Osteocyte (in vitro differentiated cells): ENCODE measurements at regions not wholly inside any gene's neighbourhood (a gene's known extent, or its start where the extent isn't known, plus 50 kb on each side); places are given as distances from the start of the nearest gene placed in this dataset.

ENCODE experiments used
- DNase-seq: peaks from one replicate; pipeline ENCODE4 v3.0.0; 2021; ENCODE audit warnings: mixed read lengths; ENCODE audit not compliant: unreplicated experiment; ENCODE audit errors: extremely low spot score
- H3K27ac Mint-ChIP-seq: one replicate; pipeline ENCODE4 v1.8.0; 2021; ENCODE audit warnings: mild to moderate bottlenecking, mixed read lengths; ENCODE audit not compliant: unreplicated experiment
- H3K27me3 Mint-ChIP-seq: one replicate; pipeline ENCODE4 v1.8.0; 2021; ENCODE audit warnings: mixed read lengths; ENCODE audit not compliant: unreplicated experiment
- H3K36me3 Mint-ChIP-seq: one replicate; pipeline ENCODE4 v1.8.0; 2021; ENCODE audit warnings: mixed read lengths; ENCODE audit not compliant: unreplicated experiment
- H3K4me1 Mint-ChIP-seq: one replicate; pipeline ENCODE4 v1.8.0; 2021; ENCODE audit warnings: mixed read lengths; ENCODE audit not compliant: unreplicated experiment
- H3K4me3 Mint-ChIP-seq: one replicate; pipeline ENCODE4 v1.8.0; 2021; ENCODE audit warnings: mild to moderate bottlenecking, moderate library complexity, mixed read lengths; ENCODE audit not compliant: unreplicated experiment
- H3K9me3 Mint-ChIP-seq: one replicate; pipeline ENCODE4 v1.8.0; 2021; ENCODE audit warnings: mixed read lengths; ENCODE audit not compliant: unreplicated experiment
- CTCF ChIP-seq: fragments of 200-600 bp; sonication (generic); IDR thresholded peaks from 2 replicates; pipeline ENCODE4 v1.5.0; 2021; ENCODE audit warnings: antibody characterized with exemption, mild to moderate bottlenecking, moderate library complexity

GRCh38 chr22:48263791-48264351 is 1501.4 kb downstream of the TBC1D22A start:
- no peak overlapping the region for H3K4me3 Mint-ChIP-seq
- H3K9me3 Mint-ChIP-seq: no peaks in the 10 kb centered on the region

GRCh38 chr22:48263431-48263765 is 1500.9 kb downstream of the TBC1D22A start:
- no peak for TF ChIP-seq CTCF
- Mint-ChIP-seq H3K36me3 (no peaks in the 10 kb centered on the region), H3K4me3 (no peak overlapping the region), H3K4me1 (no peaks in the 10 kb centered on the region), H3K27me3 (peaks cover 25% of the 10 kb centered on the region), H3K9me3 (no peaks in the 10 kb centered on the region), H3K27ac (no peak overlapping the region)
- no peak for DNase-seq

More at GRCh38 chr22:48263791-48264351, 1501.4 kb downstream of the TBC1D22A start:
- Mint-ChIP-seq H3K27me3 (peaks cover 22% of the 10 kb centered on the region), H3K36me3 (no peaks in the 10 kb centered on the region), H3K27ac (no peak overlapping the region), H3K4me1 (no peaks in the 10 kb centered on the region)
- TF ChIP-seq CTCF: no peak
- no peak for DNase-seq

GRCh38 chr22:48262596-48263430 is 1500.4 kb downstream of the TBC1D22A start:
- Mint-ChIP-seq H3K27me3 (peaks cover 31% of the 10 kb centered on the region), H3K4me1 (no peaks in the 10 kb centered on the region), H3K9me3 (no peaks in the 10 kb centered on the region), H3K4me3 (no peak overlapping the region), H3K27ac (no peak overlapping the region), H3K36me3 (no peaks in the 10 kb centered on the region)
- DNase-seq: no peak
- no peak for TF ChIP-seq CTCF

- Mint-ChIP-seq H3K36me3 (no peaks in the 10 kb centered on the region), H3K4me1 (no peaks in the 10 kb centered on the region), H3K27me3 (peaks cover 33% of the 10 kb centered on the region), H3K4me3 (no peak overlapping the region), H3K27ac (no peak overlapping the region), H3K9me3 (no peaks in the 10 kb centered on the region)
- TF ChIP-seq CTCF: no peak
- no peak for DNase-seq
These were observed 1499.3 kb downstream of the TBC1D22A start for GRCh38 chr22:48261706-48262105.

- no peak overlapping the region for H3K27ac Mint-ChIP-seq
- no peaks in the 10 kb centered on the region for H3K9me3 Mint-ChIP-seq
- no peaks in the 10 kb centered on the region for H3K36me3 Mint-ChIP-seq
- H3K27me3 Mint-ChIP-seq: peaks cover 29% of the 10 kb centered on the region
- TF ChIP-seq CTCF: no peak
- no peak for DNase-seq
- H3K4me3 Mint-ChIP-seq: no peak overlapping the region
- no peaks in the 10 kb centered on the region for H3K4me1 Mint-ChIP-seq
These were observed 1498.7 kb downstream of the TBC1D22A start for GRCh38 chr22:48261048-48261621.
